ENCODE measurements at regions not wholly inside any gene's neighbourhood (a gene's known extent, or its start where the extent isn't known, plus 50 kb on each side); places are given as distances from the start of the nearest gene placed in this dataset.
A peak's percentile ranks its signal among the peaks of the same experiment; 100 is the strongest.
"Not testable (repeated sequence)": the region's sequence is repeated elsewhere in the genome, so short reads cannot be mapped to it uniquely, and the experiment has no call there.

- DNase-seq = no peak
Observed at GRCh38 chr6:11890849-11891248, 112.2 kb upstream of the ADTRP start.

- no peak for DNase-seq
Observed at GRCh38 chr6:11890209-11890608, 111.6 kb upstream of the ADTRP start.

GRCh38 chr6:11889572-11889971 is 111.0 kb upstream of the ADTRP start:
- no peak for DNase-seq

- no peak for DNase-seq
Observed at GRCh38 chr6:11888727-11889126, 110.1 kb upstream of the ADTRP start.

GRCh38 chr6:11885159-11885558 is 106.6 kb upstream of the ADTRP start:
- DNase-seq = no peak

DNA sequence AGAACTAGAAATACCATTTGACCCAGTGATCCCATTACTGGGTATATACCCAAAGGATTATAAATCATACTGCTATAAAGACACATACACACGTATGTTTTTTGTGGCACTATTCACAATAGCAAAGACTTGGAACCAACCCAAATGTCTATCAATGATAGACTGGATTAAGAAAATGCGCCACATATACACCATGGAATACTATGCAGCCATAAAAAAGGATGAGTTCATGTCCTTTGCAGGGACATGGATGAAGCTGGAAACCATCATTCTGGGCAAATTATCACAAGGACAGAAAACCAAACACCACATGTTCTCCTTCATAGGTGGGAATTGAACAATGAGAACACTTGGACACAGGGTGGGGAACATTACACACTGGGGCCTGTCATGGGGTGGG is 104.9 kb upstream of the ADTRP start:
- not testable (repeated sequence) for DNase-seq

GRCh38 chr6:11880156-11880555 is 101.6 kb upstream of the ADTRP start:
- DNase-seq = not testable (repeated sequence)

DNA sequence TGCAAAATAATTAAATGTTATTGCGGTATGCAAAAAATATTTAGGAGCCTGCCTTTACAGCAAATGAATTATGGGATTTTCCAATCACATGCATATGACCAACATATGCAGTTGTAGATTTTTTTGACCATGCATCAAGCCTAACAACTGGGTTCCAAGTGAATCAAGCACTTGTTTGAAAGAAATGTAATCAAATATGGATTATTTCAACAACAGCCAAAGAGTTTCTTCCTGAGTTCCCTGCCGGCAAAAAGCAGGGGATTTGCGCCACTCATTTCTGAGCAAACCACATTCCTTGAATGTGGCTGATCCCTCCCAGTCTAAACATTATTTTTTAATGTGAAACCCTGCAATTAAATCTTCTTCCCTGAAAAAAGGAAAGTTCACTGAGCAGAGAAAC is 100.1 kb upstream of the ADTRP start:
- no peak for DNase-seq

- no peak for DNase-seq
Observed at GRCh38 chr6:11878029-11878428, 99.4 kb upstream of the ADTRP start.

DNA sequence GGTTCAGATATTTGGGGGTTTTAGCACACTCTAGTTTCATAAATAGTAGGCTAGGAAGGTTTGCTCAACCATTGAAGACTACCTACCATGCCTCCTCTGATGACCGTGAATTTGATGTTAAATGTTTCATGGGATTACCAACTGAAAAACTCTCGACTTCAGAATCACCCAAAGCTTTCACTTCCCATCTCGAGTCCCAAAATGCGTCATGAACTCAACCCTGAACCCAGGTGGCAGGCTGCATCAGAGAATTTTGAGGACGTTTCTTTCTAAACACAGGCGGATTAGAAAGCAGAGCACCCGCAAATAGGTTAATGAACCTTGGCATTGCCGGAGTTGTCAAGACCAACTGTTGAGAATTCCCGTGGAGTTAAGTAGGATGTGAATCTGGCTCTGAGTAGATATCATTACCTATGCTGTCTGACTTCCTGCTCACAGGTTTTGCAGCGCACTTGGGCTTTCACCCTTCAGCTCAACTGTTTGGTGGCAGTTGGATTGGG is 98.4 kb upstream of the ADTRP start:
- DNase-seq = no peak

- DNase-seq = no peak
Observed at GRCh38 chr6:11875325-11876109, 96.9 kb upstream of the ADTRP start.

DNA sequence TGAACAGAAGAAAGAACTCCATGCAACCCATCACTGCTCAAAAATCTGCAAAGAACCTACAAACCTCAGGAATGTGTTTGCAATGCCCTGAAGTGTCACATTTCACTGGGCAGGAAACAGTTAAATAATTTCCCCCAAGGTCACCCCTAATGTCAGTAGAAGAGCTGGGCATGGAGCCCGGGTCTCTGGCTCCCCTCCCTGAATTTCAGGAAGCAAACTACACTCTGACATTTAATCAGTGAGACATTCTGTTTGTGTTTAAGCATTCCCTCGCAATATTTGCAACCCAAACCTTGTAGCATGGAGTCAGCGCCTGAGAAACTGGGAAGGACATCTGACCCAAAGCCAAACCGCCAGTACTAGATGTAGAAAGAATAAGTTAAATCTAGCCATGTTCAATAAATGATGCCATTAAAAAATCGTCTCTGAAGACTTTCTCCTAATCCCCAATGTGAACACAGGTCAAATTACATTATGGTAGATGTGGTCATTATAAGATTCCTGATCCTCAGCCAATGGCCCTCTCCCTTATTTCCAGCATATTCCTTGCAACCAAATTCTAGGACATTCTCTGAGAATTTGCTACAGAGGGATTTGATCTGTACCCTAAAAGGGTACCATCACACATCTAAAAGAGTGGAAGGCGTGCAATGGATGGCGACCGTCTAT is 91.2 kb upstream of the ADTRP start:
- DNase-seq = peak; percentile 43

- no peak for DNase-seq
Observed at GRCh38 chr6:11868392-11868791, 89.8 kb upstream of the ADTRP start.

DNA sequence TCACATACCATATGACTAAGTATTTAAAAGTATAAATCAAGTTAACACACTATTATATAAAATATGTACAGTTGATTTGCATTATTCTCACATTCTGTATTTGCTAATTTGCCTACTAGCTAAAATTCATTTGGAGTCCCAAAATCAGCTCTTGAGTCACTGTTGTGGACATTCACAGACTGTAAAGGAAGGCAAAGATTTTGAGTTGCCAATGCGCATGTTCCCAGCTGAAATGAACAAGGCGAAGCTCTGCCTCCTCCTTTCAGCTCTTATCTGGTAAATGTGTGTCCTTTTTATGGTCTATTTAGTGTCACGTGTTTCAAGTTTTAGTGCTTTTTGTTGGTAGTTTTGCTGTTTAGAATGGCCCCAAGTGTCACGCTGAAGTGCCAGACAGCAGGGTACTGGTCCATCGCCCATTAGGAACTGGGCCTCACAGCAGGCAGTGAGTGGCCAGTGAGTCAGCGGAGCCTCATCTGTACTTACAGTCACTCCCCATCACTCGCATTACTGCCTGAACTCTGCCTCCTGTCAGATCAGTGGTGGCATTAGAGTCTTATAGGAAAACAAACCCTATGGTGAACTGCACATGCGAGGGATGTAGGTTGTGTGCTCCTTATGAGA is 87.2 kb upstream of the ADTRP start:
- no peak for DNase-seq

DNA sequence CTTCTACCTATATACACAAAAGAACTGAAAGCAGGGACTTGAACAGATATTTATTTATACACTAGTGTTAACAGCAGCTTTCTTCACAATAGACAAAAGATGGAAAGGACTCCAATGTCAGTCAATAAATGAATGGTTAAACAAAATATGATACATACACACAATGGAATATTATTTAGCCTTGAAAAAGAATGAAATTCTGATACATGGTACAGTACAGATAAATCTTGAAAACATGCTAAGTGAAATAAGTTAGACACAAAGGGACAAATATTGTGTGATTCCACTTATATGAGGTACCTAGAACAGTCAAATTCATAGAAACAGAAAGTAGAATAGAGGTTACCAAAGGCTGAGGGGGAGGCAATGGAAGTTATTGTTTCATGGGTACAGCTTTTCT is 79.8 kb upstream of the ADTRP start:
- DNase-seq = no peak

DNA sequence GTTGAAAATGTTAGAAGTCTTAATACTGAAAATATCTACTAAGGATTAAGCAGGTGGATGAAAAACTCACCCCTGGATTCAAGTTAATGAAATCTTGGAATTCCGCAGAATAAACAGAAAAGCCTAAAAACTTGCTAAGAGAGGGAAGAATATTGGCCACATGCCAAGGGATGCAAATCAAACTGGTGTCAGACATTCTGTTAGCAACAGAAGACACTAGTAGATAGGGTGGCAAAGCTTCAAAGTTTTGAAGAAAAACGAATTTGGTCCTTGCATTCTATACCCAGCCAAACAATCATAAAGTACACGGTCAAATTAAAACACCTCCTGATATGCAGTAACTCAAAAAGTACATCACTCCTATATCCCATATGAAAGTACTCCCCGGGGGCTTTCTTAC is 77.1 kb upstream of the ADTRP start:
- no peak for DNase-seq

- no peak for DNase-seq
Observed at GRCh38 chr6:11854408-11855165, 76.0 kb upstream of the ADTRP start.

GRCh38 chr6:11853678-11854407 is 75.2 kb upstream of the ADTRP start:
- DNase-seq = no peak

GRCh38 chr6:11852061-11852651 is 73.6 kb upstream of the ADTRP start:
- no peak for DNase-seq

GRCh38 chr6:11851387-11851786 is 72.8 kb upstream of the ADTRP start:
- DNase-seq = no peak

Measured in renal pelvis (tissue), 1 donor.